ENCODE measurements at regions not wholly inside any gene's neighbourhood (a gene's known extent, or its start where the extent isn't known, plus 50 kb on each side); places are given as distances from the start of the nearest gene placed in this dataset.

GRCh38 chrY:11293392-11293791 lies 1407.6 kb upstream of the USP9Y start:
- DNase-seq = no peak

- DNase-seq = peak; percentile 0
These were observed 1366.9 kb upstream of the USP9Y start for GRCh38 chrY:11334151-11334550.

All from suppressor macrophage treated with lipopolysaccharide for 4 hours (primary cell).